SK-N-DZ (cell line): ENCODE measurements at regions not wholly inside any gene's neighbourhood (a gene's known extent, or its start where the extent isn't known, plus 50 kb on each side); places are given as distances from the start of the nearest gene placed in this dataset.
A peak's percentile ranks its signal among the peaks of the same experiment; 100 is the strongest.
"Not testable (repeated sequence)": the region's sequence is repeated elsewhere in the genome, so short reads cannot be mapped to it uniquely, and the experiment has no call there.

Source experiments
- DNase-seq: peaks from one replicate; pipeline ENCODE4 v3.0.0-alpha.2; 2015; ENCODE audit warnings: low spot score

- no peak for DNase-seq
Measured at GRCh38 chr3:80350771-80351170, 583.0 kb upstream of the ROBO1 start.

GRCh38 chr3:80338366-80338765, 570.6 kb upstream of the ROBO1 start:
- no peak for DNase-seq

- no peak for DNase-seq
Measured at GRCh38 chr3:80334534-80334933, 566.7 kb upstream of the ROBO1 start.

- peak; percentile 76 for DNase-seq
Measured at GRCh38 chr3:80331494-80332170, 563.8 kb upstream of the ROBO1 start.

- not testable (repeated sequence) for DNase-seq
Measured at GRCh38 chr3:80314541-80314940, 546.7 kb upstream of the ROBO1 start.

GRCh38 chr3:80308637-80309036, 540.8 kb upstream of the ROBO1 start:
- no peak for DNase-seq

GRCh38 chr3:80307844-80308243, 540.0 kb upstream of the ROBO1 start:
- no peak for DNase-seq

GRCh38 chr3:80297720-80298119, 529.9 kb upstream of the ROBO1 start:
- no peak for DNase-seq

GRCh38 chr3:80285388-80285787, 517.6 kb upstream of the ROBO1 start:
- DNase-seq, result peak; percentile 48

- DNase-seq, result no peak
Measured at GRCh38 chr3:80283783-80284182, 516.0 kb upstream of the ROBO1 start.

GRCh38 chr3:80278056-80278455, 510.3 kb upstream of the ROBO1 start:
- no peak for DNase-seq

GRCh38 chr3:80275120-80275519, 507.3 kb upstream of the ROBO1 start:
- no peak for DNase-seq

- no peak for DNase-seq
Measured at GRCh38 chr3:80263260-80263659, 495.5 kb upstream of the ROBO1 start.

- no peak for DNase-seq
Measured at GRCh38 chr3:80261082-80261481, 493.3 kb upstream of the ROBO1 start.

- DNase-seq, result no peak
Measured at GRCh38 chr3:80259736-80260135, 491.9 kb upstream of the ROBO1 start.

GRCh38 chr3:80252113-80252512, 484.3 kb upstream of the ROBO1 start:
- DNase-seq, result no peak

GRCh38 chr3:80247766-80248165, 480.0 kb upstream of the ROBO1 start:
- no peak for DNase-seq

- DNase-seq, result no peak
Measured at GRCh38 chr3:80244390-80244789, 476.6 kb upstream of the ROBO1 start.

GRCh38 chr3:80241791-80242190, 474.0 kb upstream of the ROBO1 start:
- DNase-seq, result no peak

GRCh38 chr3:80239301-80239700, 471.5 kb upstream of the ROBO1 start:
- DNase-seq, result no peak

- no peak for DNase-seq
Measured at GRCh38 chr3:80238606-80239005, 470.8 kb upstream of the ROBO1 start.

GRCh38 chr3:80238152-80238551, 470.4 kb upstream of the ROBO1 start:
- no peak for DNase-seq

GRCh38 chr3:80234706-80235105, 466.9 kb upstream of the ROBO1 start:
- DNase-seq, result no peak

GRCh38 chr3:80233576-80233975, 465.8 kb upstream of the ROBO1 start:
- DNase-seq, result no peak
